Right atrium auricular region (tissue), 2 donors: ENCODE measurements at regions not wholly inside any gene's neighbourhood (a gene's known extent, or its start where the extent isn't known, plus 50 kb on each side); places are given as distances from the start of the nearest gene placed in this dataset.

Source experiments
- DNase-seq: peaks from one replicate; pipeline ENCODE4 v3.0.0-alpha.2; 2019; ENCODE audit warnings: low spot score
- H3K27ac ChIP-seq, 2 donors: fragments of 200-600 bp; sonication (generic); 1 replicate in 1 of 2; 2 replicates in 1 of 2; pipeline ENCODE4 v1.5.1; 2016 to 2019
- H3K27me3 ChIP-seq, 2 donors: fragments of 200-600 bp; sonication (generic); one replicate each; pipeline versions ENCODE4 v1.5.1 to v1.6.0; 2017 to 2019
- H3K36me3 ChIP-seq: fragments of 200-600 bp; sonication (generic); one replicate; pipeline ENCODE4 v1.5.1; 2016
- H3K4me1 ChIP-seq, 2 donors: fragments of 200-600 bp; sonication (generic); one replicate each; pipeline versions ENCODE4 v1.5.1 to v1.6.0; 2017 to 2019
- H3K4me3 ChIP-seq, 2 donors: fragments of 200-600 bp; sonication (generic); 1 replicate in 1 of 2; 2 replicates in 1 of 2; pipeline ENCODE4 v1.5.1; 2017 to 2019; ENCODE audit warnings: mild to moderate bottlenecking in 1 of 2, moderate library complexity in 1 of 2
- H3K9me3 ChIP-seq, 2 donors: fragments of 200-600 bp; sonication (generic); one replicate each; pipeline ENCODE4 v1.5.1; 2019
- TF ChIP-seq, protein P1 (sequence below), 2 donors: fragments of 200-600 bp; sonication (generic); IDR thresholded peaks; one replicate each; pipeline ENCODE4 v1.5.1; 2019; ENCODE audit warnings: antibody characterized with exemption in 2 of 2

DNA sequence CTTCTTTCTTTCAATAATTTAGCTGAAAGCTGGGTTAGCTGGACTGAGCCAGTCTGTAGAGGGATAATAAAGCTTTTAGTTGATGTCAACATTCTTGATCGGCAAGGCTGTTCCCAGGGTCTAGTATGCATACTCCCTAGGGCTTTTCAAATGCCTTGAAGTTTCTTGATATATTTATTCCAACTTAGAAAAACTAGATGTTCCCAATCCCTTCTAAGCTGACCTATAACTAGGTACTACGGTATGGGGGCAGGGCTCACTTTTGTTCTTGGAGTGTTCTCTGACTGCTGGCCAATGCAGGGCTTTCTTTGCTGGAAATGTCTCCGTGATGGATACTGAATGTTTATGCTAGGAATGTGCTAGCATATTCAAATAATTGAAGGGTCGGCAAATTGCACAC is 258.6 kb upstream of the TANK start:
- no peak overlapping the region for H3K4me3 ChIP-seq
- peak overlapping the region in 1 of 2 donors; percentile 30 for H3K27ac ChIP-seq
- no peak for DNase-seq
- no peaks in the 10 kb centered on the region for H3K27me3 ChIP-seq
- no peaks in the 10 kb centered on the region for H3K9me3 ChIP-seq
- H3K4me1 ChIP-seq: peaks cover 0 to 5% of the 10 kb centered on the region in 2 donors
- H3K36me3 ChIP-seq: no peaks in the 10 kb centered on the region
- TF ChIP-seq, protein P1, sequence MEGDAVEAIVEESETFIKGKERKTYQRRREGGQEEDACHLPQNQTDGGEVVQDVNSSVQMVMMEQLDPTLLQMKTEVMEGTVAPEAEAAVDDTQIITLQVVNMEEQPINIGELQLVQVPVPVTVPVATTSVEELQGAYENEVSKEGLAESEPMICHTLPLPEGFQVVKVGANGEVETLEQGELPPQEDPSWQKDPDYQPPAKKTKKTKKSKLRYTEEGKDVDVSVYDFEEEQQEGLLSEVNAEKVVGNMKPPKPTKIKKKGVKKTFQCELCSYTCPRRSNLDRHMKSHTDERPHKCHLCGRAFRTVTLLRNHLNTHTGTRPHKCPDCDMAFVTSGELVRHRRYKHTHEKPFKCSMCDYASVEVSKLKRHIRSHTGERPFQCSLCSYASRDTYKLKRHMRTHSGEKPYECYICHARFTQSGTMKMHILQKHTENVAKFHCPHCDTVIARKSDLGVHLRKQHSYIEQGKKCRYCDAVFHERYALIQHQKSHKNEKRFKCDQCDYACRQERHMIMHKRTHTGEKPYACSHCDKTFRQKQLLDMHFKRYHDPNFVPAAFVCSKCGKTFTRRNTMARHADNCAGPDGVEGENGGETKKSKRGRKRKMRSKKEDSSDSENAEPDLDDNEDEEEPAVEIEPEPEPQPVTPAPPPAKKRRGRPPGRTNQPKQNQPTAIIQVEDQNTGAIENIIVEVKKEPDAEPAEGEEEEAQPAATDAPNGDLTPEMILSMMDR (IDR thresholded peaks at IDR 0.05): no peak

DNA sequence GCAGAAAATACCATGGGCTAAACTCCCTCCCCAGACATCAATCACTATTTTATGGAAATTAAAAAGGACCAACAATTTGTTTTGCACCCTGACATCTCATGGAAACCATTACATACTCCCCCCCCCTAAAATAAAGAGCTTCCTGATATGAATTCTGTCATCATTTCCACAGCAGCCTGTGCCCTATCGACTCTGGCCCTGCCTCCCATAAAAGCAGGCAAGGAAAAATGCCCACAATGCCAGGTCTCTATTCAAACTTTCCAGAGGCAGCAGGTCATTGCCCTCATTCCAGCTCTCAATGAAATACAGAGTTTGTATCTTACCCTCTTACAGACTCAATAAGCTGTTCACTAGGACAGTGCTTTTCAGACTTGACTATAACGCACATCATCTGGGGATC is 254.4 kb upstream of the TANK start:
- no peak overlapping the region for H3K27ac ChIP-seq
- no peaks in the 10 kb centered on the region for H3K36me3 ChIP-seq
- no peak overlapping the region for H3K4me3 ChIP-seq
- TF ChIP-seq, protein P1 (IDR thresholded peaks at IDR 0.05): no peak
- H3K9me3 ChIP-seq: no peaks in the 10 kb centered on the region
- peaks cover 0 to 12% of the 10 kb centered on the region in 2 donors for H3K4me1 ChIP-seq
- no peak for DNase-seq
- no peaks in the 10 kb centered on the region for H3K27me3 ChIP-seq

DNA sequence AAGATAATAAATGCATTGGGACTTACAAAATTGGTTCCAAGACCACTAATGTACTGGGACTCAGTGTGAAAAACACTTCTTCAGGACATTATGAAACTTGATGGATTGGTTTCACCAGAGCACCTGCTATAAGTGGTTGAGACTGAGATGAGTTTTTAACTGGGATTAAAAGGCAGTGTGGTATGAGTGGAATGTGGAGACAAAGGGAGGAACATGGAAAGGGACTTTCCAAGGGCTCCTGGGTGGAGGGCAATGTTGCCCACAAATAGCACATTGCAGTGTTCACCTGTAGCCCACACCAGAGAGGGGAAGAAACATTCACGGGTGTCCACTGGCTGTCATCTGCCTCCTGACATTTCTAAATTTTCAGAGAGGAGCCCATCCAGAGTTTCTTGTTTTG is 253.3 kb upstream of the TANK start:
- H3K4me1 ChIP-seq: peaks cover 0 to 22% of the 10 kb centered on the region in 2 donors
- H3K27ac ChIP-seq: no peak overlapping the region
- no peaks in the 10 kb centered on the region for H3K9me3 ChIP-seq
- DNase-seq: no peak
- TF ChIP-seq, protein P1 (IDR thresholded peaks at IDR 0.05): no peak
- H3K27me3 ChIP-seq: no peaks in the 10 kb centered on the region
- no peak overlapping the region for H3K4me3 ChIP-seq
- H3K36me3 ChIP-seq: no peaks in the 10 kb centered on the region

DNA sequence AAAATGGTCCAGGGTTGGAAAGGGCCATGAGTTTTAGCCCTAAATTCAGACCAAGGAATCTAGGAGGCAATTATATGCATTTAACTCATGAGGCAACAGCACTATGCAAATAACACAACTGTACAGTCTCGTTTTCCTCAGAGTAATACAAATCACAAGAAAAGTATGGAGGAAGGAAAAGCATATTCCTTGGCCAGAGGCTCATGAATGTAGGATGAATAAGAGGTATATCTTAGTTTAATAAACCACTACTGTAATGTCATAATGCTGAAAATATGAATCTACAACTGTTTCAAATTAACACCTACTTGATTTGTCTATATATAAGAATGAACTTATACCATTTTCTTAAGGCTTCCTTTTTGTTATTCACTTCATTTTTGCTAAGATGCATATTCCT is 252.5 kb upstream of the TANK start:
- H3K9me3 ChIP-seq: no peaks in the 10 kb centered on the region
- no peaks in the 10 kb centered on the region for H3K36me3 ChIP-seq
- H3K4me3 ChIP-seq: no peak overlapping the region
- H3K4me1 ChIP-seq: peaks cover 0 to 30% of the 10 kb centered on the region in 2 donors
- DNase-seq: no peak
- H3K27me3 ChIP-seq: no peaks in the 10 kb centered on the region
- TF ChIP-seq, protein P1 (IDR thresholded peaks at IDR 0.05): no peak
- no peak overlapping the region for H3K27ac ChIP-seq

DNA sequence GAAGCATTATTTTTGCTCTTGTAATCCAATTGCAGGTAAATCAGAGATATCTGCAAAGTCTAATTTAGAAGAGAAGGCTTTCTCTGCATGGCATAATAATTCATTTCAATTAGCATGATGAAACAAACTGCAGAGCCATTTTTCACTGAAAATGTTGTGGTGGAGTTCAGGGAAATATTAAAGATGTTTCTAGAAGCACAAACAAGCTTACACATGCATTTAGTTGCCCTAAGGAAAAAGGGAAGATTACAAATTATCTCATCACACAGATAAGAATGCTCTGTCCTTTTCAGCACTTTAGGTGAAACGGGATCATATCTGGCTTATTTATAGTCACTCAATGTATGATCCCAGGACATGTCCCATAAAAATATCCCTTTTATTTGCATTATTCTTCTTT is 252.1 kb upstream of the TANK start:
- peaks cover 0 to 30% of the 10 kb centered on the region in 2 donors for H3K4me1 ChIP-seq
- no peak overlapping the region for H3K4me3 ChIP-seq
- no peak for DNase-seq
- no peak overlapping the region for H3K27ac ChIP-seq
- no peaks in the 10 kb centered on the region for H3K36me3 ChIP-seq
- H3K9me3 ChIP-seq: no peaks in the 10 kb centered on the region
- H3K27me3 ChIP-seq: no peaks in the 10 kb centered on the region
- TF ChIP-seq, protein P1 (IDR thresholded peaks at IDR 0.05): no peak

DNA sequence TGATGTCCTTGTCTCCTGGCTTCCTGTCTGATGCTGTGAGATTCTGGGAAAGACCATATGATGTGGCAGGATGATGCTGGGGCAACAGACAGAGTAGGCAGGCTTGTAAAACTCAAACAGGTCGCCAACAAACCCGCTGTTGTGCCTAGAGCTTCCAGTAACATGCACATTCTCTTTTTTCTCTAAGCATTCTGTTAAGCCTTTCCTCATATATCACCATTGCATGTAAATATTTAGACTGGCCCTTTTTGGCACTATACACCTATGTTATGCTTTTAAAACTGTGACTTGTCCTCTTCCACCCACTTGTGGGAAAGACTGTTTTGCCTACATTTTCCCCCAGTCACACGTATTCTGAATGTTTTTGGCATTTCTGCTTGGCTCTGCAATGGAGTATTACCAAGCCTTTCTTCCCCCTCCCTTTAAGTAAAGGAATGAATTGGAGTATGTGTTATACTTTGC is 250.4 kb upstream of the TANK start:
- DNase-seq: no peak
- H3K27me3 ChIP-seq: no peaks in the 10 kb centered on the region
- no peak overlapping the region for H3K27ac ChIP-seq
- peaks cover 0 to 30% of the 10 kb centered on the region in 2 donors for H3K4me1 ChIP-seq
- H3K9me3 ChIP-seq: no peaks in the 10 kb centered on the region
- H3K36me3 ChIP-seq: no peaks in the 10 kb centered on the region
- no peak overlapping the region for H3K4me3 ChIP-seq
- TF ChIP-seq, protein P1 (IDR thresholded peaks at IDR 0.05): no peak
